AG04449 (cell line): ENCODE measurements at regions not wholly inside any gene's neighbourhood (a gene's known extent, or its start where the extent isn't known, plus 50 kb on each side); places are given as distances from the start of the nearest gene placed in this dataset.
"Not testable (repeated sequence)": the region's sequence is repeated elsewhere in the genome, so short reads cannot be mapped to it uniquely, and the experiment has no call there.

Source experiments
- CTCF ChIA-PET: fragments of 350-600 bp; formaldehyde crosslinking; extraction: SDS; loops from one replicate; lab custom pipeline; 2021; ENCODE audit warnings: antibody characterized with exemption; lab: Yijun Ruan, JAX
- POLR2A ChIA-PET: fragments of 400-600, 350-600 bp; formaldehyde crosslinking; extraction: SDS; loops from one replicate; lab custom pipeline; 2020; ENCODE audit warnings: antibody characterized with exemption, inconsistent platforms; lab: Yijun Ruan, JAX
- DNase-seq: peaks from one replicate; pipeline ENCODE4 v3.0.0-alpha.2; 2010; ENCODE audit warnings: low read depth, low spot score
- H3K4me3 ChIP-seq: 2 replicates; pipeline ENCODE4 v1.5.1; 2011; ENCODE audit warnings: low read depth, mild to moderate bottlenecking, control low read depth, low read length

- CTCF ChIA-PET, result not testable (repeated sequence)
Observed at GRCh38 chr1:143820058-143820457, 151.7 kb downstream of the FAM72C start.

GRCh38 chr1:143816369-143816768 is 155.4 kb downstream of the FAM72C start:
- CTCF ChIA-PET, POLR2A ChIA-PET, DNase-seq, H3K4me3 ChIP-seq: not testable (repeated sequence)

More at GRCh38 chr1:143820058-143820457, 151.7 kb downstream of the FAM72C start:
- H3K4me3 ChIP-seq, DNase-seq, POLR2A ChIA-PET: not testable (repeated sequence)

GRCh38 chr1:143805374-143805773 is 166.4 kb downstream of the FAM72C start:
- CTCF ChIA-PET, POLR2A ChIA-PET, H3K4me3 ChIP-seq, DNase-seq: not testable (repeated sequence)

GRCh38 chr1:143804707-143805356 is 167.0 kb downstream of the FAM72C start:
- CTCF ChIA-PET, POLR2A ChIA-PET, DNase-seq: not testable (repeated sequence)
- H3K4me3 ChIP-seq, result peak overlapping the region; percentile 37

- CTCF ChIA-PET, DNase-seq, POLR2A ChIA-PET: not testable (repeated sequence)
- peak overlapping the region; percentile 57 for H3K4me3 ChIP-seq
Observed at GRCh38 chr1:143803927-143804411, 167.8 kb downstream of the FAM72C start.

GRCh38 chr1:143803095-143803494 is 168.7 kb downstream of the FAM72C start:
- H3K4me3 ChIP-seq, POLR2A ChIA-PET, CTCF ChIA-PET, DNase-seq: not testable (repeated sequence)

GRCh38 chr1:143799568-143800187 is 172.1 kb downstream of the FAM72C start:
- POLR2A ChIA-PET, DNase-seq, CTCF ChIA-PET, H3K4me3 ChIP-seq: not testable (repeated sequence)

- H3K4me3 ChIP-seq, CTCF ChIA-PET, DNase-seq, POLR2A ChIA-PET: not testable (repeated sequence)
Observed at GRCh38 chr1:143796369-143796768, 175.4 kb downstream of the FAM72C start.

- CTCF ChIA-PET, POLR2A ChIA-PET, DNase-seq, H3K4me3 ChIP-seq: not testable (repeated sequence)
Observed at GRCh38 chr1:143792047-143792937, 179.5 kb downstream of the FAM72C start.

- CTCF ChIA-PET, DNase-seq, POLR2A ChIA-PET, H3K4me3 ChIP-seq: not testable (repeated sequence)
Observed at GRCh38 chr1:143786381-143786780, 185.4 kb downstream of the FAM72C start.

- DNase-seq, POLR2A ChIA-PET, CTCF ChIA-PET, H3K4me3 ChIP-seq: not testable (repeated sequence)
Observed at GRCh38 chr1:143785883-143786282, 185.9 kb downstream of the FAM72C start.

GRCh38 chr1:143784239-143784882 is 187.4 kb downstream of the FAM72C start:
- CTCF ChIA-PET, H3K4me3 ChIP-seq, POLR2A ChIA-PET, DNase-seq: not testable (repeated sequence)

GRCh38 chr1:143778178-143778577 is 193.6 kb downstream of the FAM72C start:
- DNase-seq, H3K4me3 ChIP-seq, POLR2A ChIA-PET, CTCF ChIA-PET: not testable (repeated sequence)

GRCh38 chr1:143764831-143765230 is 207.0 kb downstream of the FAM72C start:
- DNase-seq, CTCF ChIA-PET, POLR2A ChIA-PET, H3K4me3 ChIP-seq: not testable (repeated sequence)

GRCh38 chr1:143760366-143760765 is 211.4 kb downstream of the FAM72C start:
- CTCF ChIA-PET, DNase-seq, POLR2A ChIA-PET, H3K4me3 ChIP-seq: not testable (repeated sequence)

GRCh38 chr1:143755961-143756360 is 215.8 kb downstream of the FAM72C start:
- DNase-seq, CTCF ChIA-PET, POLR2A ChIA-PET, H3K4me3 ChIP-seq: not testable (repeated sequence)
